Endothelial cell of umbilical vein (primary cell): ENCODE measurements at regions not wholly inside any gene's neighbourhood (a gene's known extent, or its start where the extent isn't known, plus 50 kb on each side); places are given as distances from the start of the nearest gene placed in this dataset.

Experiments used
- BruUV-seq: library from RNA; stranded (reverse); fragments of 400-500 nt; replicated peaks from 2 replicates; lab custom pipeline; 2021; lab: Mats Ljungman, UMichigan
- CTCF ChIA-PET: fragments of 300-600, 350-600 bp; sonication (Branson Sonifier 250); formaldehyde crosslinking; loops from one replicate; lab custom pipeline; 2021; ENCODE audit warnings: antibody characterized with exemption, inconsistent platforms; lab: Charles Lee
- POLR2A ChIA-PET: fragments of 300-600, 350-600 bp; sonication (Branson Sonifier 250); formaldehyde crosslinking; loops from one replicate; lab custom pipeline; 2021; ENCODE audit warnings: antibody characterized with exemption, inconsistent platforms; lab: Charles Lee
- DNase-seq: peaks from one replicate; pipeline ENCODE4 v3.0.0-alpha.2; 2011; ENCODE audit warnings: low read depth, low spot score
- FAIRE-seq: peaks from 2 replicates; lab custom pipeline; 2011; peaks lifted over from hg19 to GRCh38; lab: Jason Lieb, UNC
- H2AFZ ChIP-seq: 2 replicates; pipeline ENCODE4 v1.6.0; 2012; ENCODE audit warnings: low read depth, low read length, control low read depth, inconsistent platforms
- H3K27ac ChIP-seq: 2 replicates; pipeline ENCODE4 v1.5.1; 2011; ENCODE audit warnings: low read depth, mild to moderate bottlenecking, control low read depth, low read length, moderate library complexity; ENCODE audit not compliant: insufficient read depth
- H3K27me3 ChIP-seq, 2 experiments: 2 replicates each; pipeline versions ENCODE4 v1.6.0 to v1.6.1; 2011; ENCODE audit warnings: low read length in 2 of 2, mixed read lengths in 1 of 2; ENCODE audit not compliant: control insufficient read depth in 2 of 2, insufficient read depth in 2 of 2
- H3K36me3 ChIP-seq, 2 experiments: 2 replicates in 1 of 2; 3 replicates in 1 of 2; pipeline ENCODE4 v1.5.1; 2011; ENCODE audit warnings: low read length in 2 of 2, mild to moderate bottlenecking in 1 of 2, moderate library complexity in 1 of 2; ENCODE audit not compliant: control insufficient read depth in 2 of 2, insufficient read depth in 2 of 2; ENCODE audit errors: extremely low read depth in 1 of 2
- H3K4me1 ChIP-seq: 3 replicates; pipeline ENCODE4 v1.5.1; 2011; ENCODE audit warnings: mild to moderate bottlenecking, low read length; ENCODE audit not compliant: control insufficient read depth, insufficient read depth; ENCODE audit errors: extremely low read depth
- H3K4me2 ChIP-seq: 2 replicates; pipeline ENCODE4 v1.6.1; 2011; ENCODE audit warnings: low read length, control low read depth, mixed read lengths; ENCODE audit not compliant: insufficient read depth
- H3K4me3 ChIP-seq, 3 experiments: fragments of 200-600 bp in 1 of 3; sonication (generic), shearing (Covaris generic) in 1 of 3; replicated peaks in 1 of 3; 2 replicates each; pipeline ENCODE4 v1.5.1; 2011 to 2016; ENCODE audit warnings: control low read depth in 3 of 3, low read length in 3 of 3, mild to moderate bottlenecking in 2 of 3, inconsistent platforms in 1 of 3, low read depth in 1 of 3, moderate library complexity in 1 of 3; ENCODE audit not compliant: insufficient read depth in 1 of 3
- H3K79me2 ChIP-seq: 2 replicates; pipeline ENCODE4 v1.6.0; 2012; ENCODE audit warnings: low read length, inconsistent platforms; ENCODE audit not compliant: control insufficient read depth, insufficient read depth
- H3K9ac ChIP-seq: replicated peaks from 2 replicates; pipeline ENCODE3; 2011; ENCODE audit warnings: low read length, control low read depth; ENCODE audit not compliant: insufficient read depth; ENCODE audit errors: extremely low read depth
- H3K9me1 ChIP-seq: replicated peaks from 3 replicates; pipeline ENCODE4 v1.6.0; 2011; ENCODE audit warnings: mild to moderate bottlenecking, low read length; ENCODE audit not compliant: control insufficient read depth, insufficient read depth; ENCODE audit errors: extremely low read depth
- H3K9me3 ChIP-seq: replicated peaks from 2 replicates; pipeline ENCODE4 v1.5.1; 2012; ENCODE audit warnings: low read length, inconsistent platforms; ENCODE audit not compliant: control insufficient read depth, insufficient read depth
- H4K20me1 ChIP-seq: replicated peaks from 2 replicates; pipeline ENCODE3; 2011; ENCODE audit warnings: mild to moderate bottlenecking, low read length; ENCODE audit not compliant: control insufficient read depth, insufficient read depth; ENCODE audit errors: extremely low read depth
- EZH2 ChIP-seq: IDR thresholded peaks from 2 replicates; pipeline ENCODE4 v1.6.1; 2012; ENCODE audit warnings: borderline replicate concordance, low read depth, mild to moderate bottlenecking, moderate library complexity, low read length, inconsistent platforms; ENCODE audit not compliant: severe bottlenecking
- FOS ChIP-seq: IDR thresholded peaks from 2 replicates; pipeline ENCODE4 v1.6.1; 2011; ENCODE audit warnings: mild to moderate bottlenecking, low read length, moderate library complexity, borderline replicate concordance; ENCODE audit not compliant: insufficient read depth
- GATA2 ChIP-seq: IDR thresholded peaks from 2 replicates; pipeline ENCODE4 v1.7.0; 2011; ENCODE audit warnings: low read depth, mild to moderate bottlenecking, moderate library complexity, mixed read lengths, low read length; ENCODE audit not compliant: insufficient read length, insufficient read depth
- JUN ChIP-seq: IDR thresholded peaks from 2 replicates; pipeline ENCODE4 v1.6.1; 2011; ENCODE audit warnings: borderline replicate concordance, low read depth; ENCODE audit not compliant: insufficient read length, insufficient read depth
- MYC ChIP-seq: IDR thresholded peaks from one replicate; pipeline ENCODE4 v1.6.1; 2011; ENCODE audit warnings: mild to moderate bottlenecking, low read depth, low read length
- POLR2A ChIP-seq: IDR thresholded peaks from 2 replicates; pipeline ENCODE4 v1.6.1; 2012; ENCODE audit warnings: low read depth, mild to moderate bottlenecking, control low read depth, low read length
- POLR2AphosphoS5 ChIP-seq: IDR thresholded peaks from 2 replicates; pipeline ENCODE4 v1.6.1; 2012; ENCODE audit warnings: low read depth, mild to moderate bottlenecking, control low read depth, low read length, moderate library complexity; ENCODE audit not compliant: insufficient read depth
- dilution Hi-C: fragments of 300-500 bp; cut with MboI; formaldehyde crosslinking; loops from one replicate; pipeline ENCODE4 v1.15.0; 2019; ENCODE audit warnings: low sequenced_read_pairs; ENCODE audit not compliant: extremely low pct_ligation_motif_present
- intact Hi-C: fragments of 100-400 bp; cut with micrococcal nuclease; formaldehyde crosslinking; loops from one replicate; pipeline ENCODE4 v1.10.0; 2022
- TF ChIP-seq, protein P1 (sequence below): IDR thresholded peaks from 2 replicates; pipeline ENCODE4 v1.6.1; 2011; ENCODE audit not compliant: insufficient read depth, insufficient read length
- TF ChIP-seq, protein P2 (sequence below), 2 donors: IDR thresholded peaks; 1 replicate in 1 of 2; 2 replicates in 1 of 2; pipeline ENCODE4 v1.5.1; 2011; ENCODE audit warnings: low read length in 2 of 2, mild to moderate bottlenecking in 2 of 2, moderate library complexity in 2 of 2, control low read depth in 1 of 2, inconsistent platforms in 1 of 2, low read depth in 1 of 2; ENCODE audit not compliant: insufficient read depth in 1 of 2; ENCODE audit errors: extremely low read depth in 1 of 2

DNA sequence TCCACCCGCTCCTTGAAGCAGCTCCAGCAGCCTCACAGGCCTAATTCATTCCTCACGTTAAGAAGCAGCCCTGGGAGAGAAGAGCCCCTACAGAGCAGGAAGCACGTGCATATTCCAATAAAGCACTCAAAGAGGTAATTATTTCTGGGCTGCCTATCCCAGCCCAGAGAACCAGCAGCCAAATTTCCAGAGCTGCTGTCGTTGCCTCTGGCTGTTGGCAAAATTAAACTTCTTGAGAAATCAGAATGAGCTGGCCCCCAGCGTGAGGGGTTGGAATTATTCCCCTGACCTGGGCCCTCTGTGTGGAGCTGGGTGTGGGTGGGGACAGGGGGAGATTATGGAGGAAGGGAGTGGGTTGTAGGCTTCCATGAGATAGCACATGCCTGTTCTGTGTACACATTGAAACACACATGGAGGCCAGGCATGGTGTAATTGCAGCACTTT, 86.8 kb upstream of the HSPA9 start:
- no TSS peak for BruUV-seq
- DNase-seq (no peak), FAIRE-seq (no peak)
- Histone ChIP-seq H3K4me1 (no peaks in the 10 kb centered on the region), H3K9me1 (no peaks in the 10 kb centered on the region), H3K27ac (no peak overlapping the region), H3K4me2 (no peak overlapping the region), H3K36me3 (no peaks in the 10 kb centered on the region), H3K9me3 (no peaks in the 10 kb centered on the region), H3K27me3 (peaks cover 3 to 8% of the 10 kb centered on the region in 2 experiments), H2AFZ (no peak overlapping the region), H3K79me2 (no peaks in the 10 kb centered on the region), H3K9ac (no peak overlapping the region), H4K20me1 (no peaks in the 10 kb centered on the region), H3K4me3 (no peak overlapping the region)
- intact Hi-C loops = no loop called here
- POLR2A ChIA-PET = no interaction called here
- dilution Hi-C loops = no loop called here
- no peak for TF ChIP-seq EZH2
- no peak for TF ChIP-seq GATA2
- no peak for TF ChIP-seq POLR2A
- no peak for TF ChIP-seq MYC
- TF ChIP-seq, protein P1, sequence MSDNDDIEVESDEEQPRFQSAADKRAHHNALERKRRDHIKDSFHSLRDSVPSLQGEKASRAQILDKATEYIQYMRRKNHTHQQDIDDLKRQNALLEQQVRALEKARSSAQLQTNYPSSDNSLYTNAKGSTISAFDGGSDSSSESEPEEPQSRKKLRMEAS = no peak
- TF ChIP-seq JUN = no peak
- no peak for TF ChIP-seq POLR2AphosphoS5
- TF ChIP-seq, protein P2, sequence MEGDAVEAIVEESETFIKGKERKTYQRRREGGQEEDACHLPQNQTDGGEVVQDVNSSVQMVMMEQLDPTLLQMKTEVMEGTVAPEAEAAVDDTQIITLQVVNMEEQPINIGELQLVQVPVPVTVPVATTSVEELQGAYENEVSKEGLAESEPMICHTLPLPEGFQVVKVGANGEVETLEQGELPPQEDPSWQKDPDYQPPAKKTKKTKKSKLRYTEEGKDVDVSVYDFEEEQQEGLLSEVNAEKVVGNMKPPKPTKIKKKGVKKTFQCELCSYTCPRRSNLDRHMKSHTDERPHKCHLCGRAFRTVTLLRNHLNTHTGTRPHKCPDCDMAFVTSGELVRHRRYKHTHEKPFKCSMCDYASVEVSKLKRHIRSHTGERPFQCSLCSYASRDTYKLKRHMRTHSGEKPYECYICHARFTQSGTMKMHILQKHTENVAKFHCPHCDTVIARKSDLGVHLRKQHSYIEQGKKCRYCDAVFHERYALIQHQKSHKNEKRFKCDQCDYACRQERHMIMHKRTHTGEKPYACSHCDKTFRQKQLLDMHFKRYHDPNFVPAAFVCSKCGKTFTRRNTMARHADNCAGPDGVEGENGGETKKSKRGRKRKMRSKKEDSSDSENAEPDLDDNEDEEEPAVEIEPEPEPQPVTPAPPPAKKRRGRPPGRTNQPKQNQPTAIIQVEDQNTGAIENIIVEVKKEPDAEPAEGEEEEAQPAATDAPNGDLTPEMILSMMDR (IDR thresholded peaks at IDR 0.05; ENCODE audit: extremely low read depth in 1 of 2, insufficient read depth in 1 of 2, low read depth in 1 of 2, low read length in 2 of 2) = no peak
- no peak for TF ChIP-seq FOS
- CTCF ChIA-PET = interaction anchor here (1.0 to 1.2 kb wide), 2 partner anchors 10 to 12 kb away, joined by 3 to 4 read pairs; no protein-coding TSS in a partner anchor
